WTC11 (cell line): ENCODE measurements at regions not wholly inside any gene's neighbourhood (a gene's known extent, or its start where the extent isn't known, plus 50 kb on each side); places are given as distances from the start of the nearest gene placed in this dataset.

ENCODE experiments used
- ATAC-seq: fragments of 200-7000 bp; cut with Tn5 transposase; 2 replicates; pipeline ENCODE4 v1.10.0; 2021; ENCODE audit warnings: mild to moderate bottlenecking, moderate library complexity
- CTCF ChIA-PET: fragments of 300-600 bp; sonication (Branson Sonifier 250); formaldehyde crosslinking; loops from one replicate; lab custom pipeline; 2021; ENCODE audit warnings: antibody characterized with exemption; lab: Charles Lee
- POLR2A ChIA-PET: fragments of 350-600 bp; sonication (Branson Sonifier 250); formaldehyde crosslinking; loops from one replicate; lab custom pipeline; 2021; ENCODE audit warnings: antibody characterized with exemption; lab: Charles Lee
- DNase-seq: peaks from one replicate; pipeline ENCODE4 v3.0.0; 2021; ENCODE audit warnings: low spot score
- H3K27ac Mint-ChIP-seq: 2 replicates; pipeline ENCODE4 v1.8.0; 2021; ENCODE audit warnings: mixed read lengths
- H3K27me3 Mint-ChIP-seq: 2 replicates; pipeline ENCODE4 v1.8.0; 2021; ENCODE audit warnings: low read depth, mild to moderate bottlenecking, moderate library complexity, mixed read lengths
- H3K36me3 Mint-ChIP-seq: 2 replicates; pipeline ENCODE4 v1.8.0; 2021; ENCODE audit warnings: mixed read lengths
- H3K4me1 Mint-ChIP-seq: 2 replicates; pipeline ENCODE4 v1.8.0; 2022; ENCODE audit warnings: mixed read lengths
- H3K4me3 Mint-ChIP-seq: 2 replicates; pipeline ENCODE4 v1.8.0; 2021; ENCODE audit warnings: mild to moderate bottlenecking, moderate library complexity, mixed read lengths
- H3K9me3 Mint-ChIP-seq: 2 replicates; pipeline ENCODE4 v1.8.0; 2021; ENCODE audit warnings: mixed read lengths
- GABPB1 ChIP-seq: sonication (generic); formaldehyde crosslinking; IDR thresholded peaks from 2 replicates; pipeline ENCODE4 v1.8.1; 2023; ENCODE audit warnings: mild to moderate bottlenecking, missing genetic modification reagents
- IRF2 ChIP-seq: sonication (generic); formaldehyde crosslinking; IDR thresholded peaks from 2 replicates; pipeline ENCODE4 v1.8.0; 2022; ENCODE audit warnings: low read depth, missing genetic modification reagents, borderline replicate concordance
- JUN ChIP-seq: sonication (generic); formaldehyde crosslinking; IDR thresholded peaks from 2 replicates; pipeline ENCODE4 v1.8.0; 2023; ENCODE audit warnings: mild to moderate bottlenecking, missing genetic modification reagents
- NFATC4 ChIP-seq: fragments of 250-450 bp; sonication (Bioruptor Pico); IDR thresholded peaks from 2 replicates; pipeline ENCODE4 v1.9.0; 2021; ENCODE audit warnings: mild to moderate bottlenecking
- NR2C2 ChIP-seq: sonication (generic); formaldehyde crosslinking; IDR thresholded peaks from 2 replicates; pipeline ENCODE4 v1.8.0; 2022; ENCODE audit warnings: mild to moderate bottlenecking, missing genetic modification reagents
- RELA ChIP-seq: sonication (generic); formaldehyde crosslinking; IDR thresholded peaks from 2 replicates; pipeline ENCODE4 v1.8.1; 2022; ENCODE audit warnings: missing genetic modification reagents, mild to moderate bottlenecking, borderline replicate concordance
- RORB ChIP-seq: fragments of 250-450 bp; sonication (Bioruptor Pico); IDR thresholded peaks from 2 replicates; pipeline ENCODE4 v1.9.0; 2021; ENCODE audit warnings: mild to moderate bottlenecking
- SP1 ChIP-seq: sonication (generic); formaldehyde crosslinking; conservative IDR thresholded peaks from 2 replicates; pipeline ENCODE4 v1.8.1; 2022; ENCODE audit warnings: missing genetic modification reagents
- TP53 ChIP-seq: sonication (generic); formaldehyde crosslinking; IDR thresholded peaks from 2 replicates; pipeline ENCODE4 v1.8.1; 2023; ENCODE audit warnings: mild to moderate bottlenecking, missing genetic modification reagents
- ZNF121 ChIP-seq: sonication (generic); formaldehyde crosslinking; IDR thresholded peaks from 2 replicates; pipeline ENCODE4 v1.8.0; 2023; ENCODE audit warnings: missing genetic modification reagents
- ZNF219 ChIP-seq: sonication (generic); formaldehyde crosslinking; IDR thresholded peaks from 2 replicates; pipeline ENCODE4 v1.8.0; 2023; ENCODE audit warnings: missing genetic modification reagents, mild to moderate bottlenecking, borderline replicate concordance
- ZNF232 ChIP-seq: sonication (generic); formaldehyde crosslinking; IDR thresholded peaks from 2 replicates; pipeline ENCODE4 v1.8.0; 2022; ENCODE audit warnings: mild to moderate bottlenecking, missing genetic modification reagents
- ZNF263 ChIP-seq: sonication (generic); formaldehyde crosslinking; IDR thresholded peaks from 2 replicates; pipeline ENCODE4 v1.8.1; 2022; ENCODE audit warnings: low read depth, mild to moderate bottlenecking, moderate library complexity, missing genetic modification reagents
- TF ChIP-seq, protein P1 (sequence below): sonication (generic); formaldehyde crosslinking; conservative IDR thresholded peaks from 2 replicates; pipeline ENCODE4 v1.8.1; 2023; ENCODE audit warnings: mild to moderate bottlenecking, low read depth, missing genetic modification reagents, moderate library complexity
- TF ChIP-seq, protein P2 (sequence below): fragments of 200-600 bp; IDR thresholded peaks from 2 replicates; pipeline ENCODE4 v1.8.0; 2022; ENCODE audit warnings: antibody characterized with exemption
- TF ChIP-seq, protein P3 (sequence below): sonication (generic); formaldehyde crosslinking; IDR thresholded peaks from 2 replicates; pipeline ENCODE4 v1.8.0; 2022; ENCODE audit warnings: mild to moderate bottlenecking, missing genetic modification reagents
- TF ChIP-seq, protein P4 (sequence below): fragments of 250-450 bp; sonication (Bioruptor Pico); IDR thresholded peaks from 2 replicates; pipeline ENCODE4 v1.9.0; 2021; ENCODE audit warnings: mild to moderate bottlenecking, borderline replicate concordance

DNA sequence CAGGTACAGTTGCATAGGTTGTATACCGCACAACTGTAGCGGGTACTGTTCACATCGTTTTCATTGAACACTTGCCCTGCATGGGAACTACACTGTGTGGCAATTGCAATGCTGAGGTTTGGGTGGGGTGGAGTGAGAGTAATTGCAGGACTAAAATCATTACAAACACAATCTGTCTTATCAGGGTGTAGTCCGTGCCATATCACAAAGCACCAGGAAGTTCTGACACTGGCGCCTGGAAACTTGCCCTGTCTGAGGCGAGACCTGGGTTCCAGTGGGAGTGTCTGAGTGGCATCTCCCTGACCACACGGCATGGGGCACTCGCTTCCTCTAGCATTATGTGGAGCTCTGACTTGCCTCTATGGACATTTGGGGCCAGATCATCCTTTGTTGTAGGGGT is 153.4 kb downstream of the RGS9 start:
- peaks cover 34% of the 10 kb centered on the region for H3K4me1 Mint-ChIP-seq
- ATAC-seq (no peak), DNase-seq (no peak)
- peaks cover 18% of the 10 kb centered on the region for H3K9me3 Mint-ChIP-seq
- ChIA-PET POLR2A (no interaction called here), CTCF (interaction anchor here (1.2 kb wide), 1 partner anchor 612 kb away, joined by 3 read pairs; no protein-coding TSS in a partner anchor)
- H3K4me3 Mint-ChIP-seq, result no peak overlapping the region
- no peak overlapping the region for H3K27ac Mint-ChIP-seq
- peaks cover 8% of the 10 kb centered on the region for H3K27me3 Mint-ChIP-seq
- TF ChIP-seq GABPB1 (CRISPR knock-in tag), result no peak
- TF ChIP-seq RELA (CRISPR knock-in tag), result no peak
- TF ChIP-seq ZNF121 (CRISPR knock-in tag), result peak; percentile 73; the same call in 1 of the 2 replicates
- no peak for TF ChIP-seq ZNF232 (CRISPR knock-in tag)
- H3K36me3 Mint-ChIP-seq, result no peaks in the 10 kb centered on the region

DNA sequence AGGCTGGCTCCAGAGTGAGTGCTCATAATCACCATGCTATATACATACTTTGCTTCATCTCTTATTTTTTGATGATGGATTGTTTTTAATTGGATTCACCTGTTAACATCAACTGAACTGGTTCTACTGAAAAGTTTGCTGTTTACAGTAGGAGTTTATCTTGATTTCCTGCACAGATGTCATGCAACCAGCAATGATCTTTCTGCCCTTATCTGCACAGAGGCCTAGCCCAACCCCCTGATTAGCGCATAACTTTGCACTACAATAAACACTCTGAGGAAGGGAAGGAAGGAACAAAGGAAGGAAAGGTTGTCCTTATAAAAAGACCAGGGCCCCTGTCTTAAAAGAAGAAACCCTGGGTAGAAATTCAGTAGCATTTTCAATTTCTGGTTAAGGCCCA is 152.9 kb downstream of the RGS9 start:
- H3K27me3 Mint-ChIP-seq, result peaks cover 8% of the 10 kb centered on the region
- ATAC-seq, result peak; percentile 10; the same call in 1 of the 2 replicates
- no peak overlapping the region for H3K4me3 Mint-ChIP-seq
- no peak for TF ChIP-seq NR2C2 (CRISPR knock-in tag)
- TF ChIP-seq, protein P1, sequence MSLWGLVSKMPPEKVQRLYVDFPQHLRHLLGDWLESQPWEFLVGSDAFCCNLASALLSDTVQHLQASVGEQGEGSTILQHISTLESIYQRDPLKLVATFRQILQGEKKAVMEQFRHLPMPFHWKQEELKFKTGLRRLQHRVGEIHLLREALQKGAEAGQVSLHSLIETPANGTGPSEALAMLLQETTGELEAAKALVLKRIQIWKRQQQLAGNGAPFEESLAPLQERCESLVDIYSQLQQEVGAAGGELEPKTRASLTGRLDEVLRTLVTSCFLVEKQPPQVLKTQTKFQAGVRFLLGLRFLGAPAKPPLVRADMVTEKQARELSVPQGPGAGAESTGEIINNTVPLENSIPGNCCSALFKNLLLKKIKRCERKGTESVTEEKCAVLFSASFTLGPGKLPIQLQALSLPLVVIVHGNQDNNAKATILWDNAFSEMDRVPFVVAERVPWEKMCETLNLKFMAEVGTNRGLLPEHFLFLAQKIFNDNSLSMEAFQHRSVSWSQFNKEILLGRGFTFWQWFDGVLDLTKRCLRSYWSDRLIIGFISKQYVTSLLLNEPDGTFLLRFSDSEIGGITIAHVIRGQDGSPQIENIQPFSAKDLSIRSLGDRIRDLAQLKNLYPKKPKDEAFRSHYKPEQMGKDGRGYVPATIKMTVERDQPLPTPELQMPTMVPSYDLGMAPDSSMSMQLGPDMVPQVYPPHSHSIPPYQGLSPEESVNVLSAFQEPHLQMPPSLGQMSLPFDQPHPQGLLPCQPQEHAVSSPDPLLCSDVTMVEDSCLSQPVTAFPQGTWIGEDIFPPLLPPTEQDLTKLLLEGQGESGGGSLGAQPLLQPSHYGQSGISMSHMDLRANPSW (CRISPR knock-in tag), result no peak
- H3K36me3 Mint-ChIP-seq, result no peaks in the 10 kb centered on the region
- H3K9me3 Mint-ChIP-seq, result peaks cover 20% of the 10 kb centered on the region
- DNase-seq, result no peak
- peaks cover 34% of the 10 kb centered on the region for H3K4me1 Mint-ChIP-seq
- ChIA-PET CTCF (no interaction called here), POLR2A (no interaction called here)
- 0 out of 2 replicates have a peak overlapping the region, but pooled peaks have one; percentile 35 for H3K27ac Mint-ChIP-seq

DNA sequence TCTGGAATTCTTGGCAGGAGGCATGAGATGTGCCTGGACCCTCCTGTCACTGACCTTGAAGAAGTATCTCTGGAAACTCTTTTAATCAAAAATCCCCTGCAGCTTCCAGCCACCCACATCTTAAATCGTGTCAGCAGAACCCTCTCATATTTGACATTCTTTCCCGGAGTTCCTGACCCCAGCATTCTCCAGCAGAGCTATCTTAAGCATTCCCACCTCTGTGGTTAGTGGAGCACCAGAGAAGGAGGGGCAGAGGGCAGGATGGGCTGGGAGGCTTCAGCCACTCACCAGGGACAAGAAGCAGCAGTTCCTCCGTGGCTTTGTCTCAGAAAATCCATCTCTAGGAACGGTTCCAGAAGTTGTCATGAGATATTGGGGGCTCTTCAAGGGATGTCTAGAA is 149.9 kb downstream of the RGS9 start:
- H3K27ac Mint-ChIP-seq, result no peak overlapping the region
- H3K36me3 Mint-ChIP-seq, result no peaks in the 10 kb centered on the region
- no peaks in the 10 kb centered on the region for H3K27me3 Mint-ChIP-seq
- no peak for DNase-seq
- H3K4me3 Mint-ChIP-seq, result no peak overlapping the region
- ATAC-seq, result no peak
- POLR2A ChIA-PET, result no interaction called here
- H3K9me3 Mint-ChIP-seq, result peaks cover 21% of the 10 kb centered on the region
- TF ChIP-seq NFATC4, result no peak
- no peak for TF ChIP-seq ZNF263 (CRISPR knock-in tag)
- TF ChIP-seq IRF2, result no peak
- TF ChIP-seq, protein P2, sequence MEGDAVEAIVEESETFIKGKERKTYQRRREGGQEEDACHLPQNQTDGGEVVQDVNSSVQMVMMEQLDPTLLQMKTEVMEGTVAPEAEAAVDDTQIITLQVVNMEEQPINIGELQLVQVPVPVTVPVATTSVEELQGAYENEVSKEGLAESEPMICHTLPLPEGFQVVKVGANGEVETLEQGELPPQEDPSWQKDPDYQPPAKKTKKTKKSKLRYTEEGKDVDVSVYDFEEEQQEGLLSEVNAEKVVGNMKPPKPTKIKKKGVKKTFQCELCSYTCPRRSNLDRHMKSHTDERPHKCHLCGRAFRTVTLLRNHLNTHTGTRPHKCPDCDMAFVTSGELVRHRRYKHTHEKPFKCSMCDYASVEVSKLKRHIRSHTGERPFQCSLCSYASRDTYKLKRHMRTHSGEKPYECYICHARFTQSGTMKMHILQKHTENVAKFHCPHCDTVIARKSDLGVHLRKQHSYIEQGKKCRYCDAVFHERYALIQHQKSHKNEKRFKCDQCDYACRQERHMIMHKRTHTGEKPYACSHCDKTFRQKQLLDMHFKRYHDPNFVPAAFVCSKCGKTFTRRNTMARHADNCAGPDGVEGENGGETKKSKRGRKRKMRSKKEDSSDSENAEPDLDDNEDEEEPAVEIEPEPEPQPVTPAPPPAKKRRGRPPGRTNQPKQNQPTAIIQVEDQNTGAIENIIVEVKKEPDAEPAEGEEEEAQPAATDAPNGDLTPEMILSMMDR, result no peak
- TF ChIP-seq, protein P3, sequence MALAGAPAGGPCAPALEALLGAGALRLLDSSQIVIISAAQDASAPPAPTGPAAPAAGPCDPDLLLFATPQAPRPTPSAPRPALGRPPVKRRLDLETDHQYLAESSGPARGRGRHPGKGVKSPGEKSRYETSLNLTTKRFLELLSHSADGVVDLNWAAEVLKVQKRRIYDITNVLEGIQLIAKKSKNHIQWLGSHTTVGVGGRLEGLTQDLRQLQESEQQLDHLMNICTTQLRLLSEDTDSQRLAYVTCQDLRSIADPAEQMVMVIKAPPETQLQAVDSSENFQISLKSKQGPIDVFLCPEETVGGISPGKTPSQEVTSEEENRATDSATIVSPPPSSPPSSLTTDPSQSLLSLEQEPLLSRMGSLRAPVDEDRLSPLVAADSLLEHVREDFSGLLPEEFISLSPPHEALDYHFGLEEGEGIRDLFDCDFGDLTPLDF, result no peak
- no peak for TF ChIP-seq TP53
- no peak for TF ChIP-seq ZNF219 (CRISPR knock-in tag)
- no peak for TF ChIP-seq SP1
- TF ChIP-seq, protein P4, sequence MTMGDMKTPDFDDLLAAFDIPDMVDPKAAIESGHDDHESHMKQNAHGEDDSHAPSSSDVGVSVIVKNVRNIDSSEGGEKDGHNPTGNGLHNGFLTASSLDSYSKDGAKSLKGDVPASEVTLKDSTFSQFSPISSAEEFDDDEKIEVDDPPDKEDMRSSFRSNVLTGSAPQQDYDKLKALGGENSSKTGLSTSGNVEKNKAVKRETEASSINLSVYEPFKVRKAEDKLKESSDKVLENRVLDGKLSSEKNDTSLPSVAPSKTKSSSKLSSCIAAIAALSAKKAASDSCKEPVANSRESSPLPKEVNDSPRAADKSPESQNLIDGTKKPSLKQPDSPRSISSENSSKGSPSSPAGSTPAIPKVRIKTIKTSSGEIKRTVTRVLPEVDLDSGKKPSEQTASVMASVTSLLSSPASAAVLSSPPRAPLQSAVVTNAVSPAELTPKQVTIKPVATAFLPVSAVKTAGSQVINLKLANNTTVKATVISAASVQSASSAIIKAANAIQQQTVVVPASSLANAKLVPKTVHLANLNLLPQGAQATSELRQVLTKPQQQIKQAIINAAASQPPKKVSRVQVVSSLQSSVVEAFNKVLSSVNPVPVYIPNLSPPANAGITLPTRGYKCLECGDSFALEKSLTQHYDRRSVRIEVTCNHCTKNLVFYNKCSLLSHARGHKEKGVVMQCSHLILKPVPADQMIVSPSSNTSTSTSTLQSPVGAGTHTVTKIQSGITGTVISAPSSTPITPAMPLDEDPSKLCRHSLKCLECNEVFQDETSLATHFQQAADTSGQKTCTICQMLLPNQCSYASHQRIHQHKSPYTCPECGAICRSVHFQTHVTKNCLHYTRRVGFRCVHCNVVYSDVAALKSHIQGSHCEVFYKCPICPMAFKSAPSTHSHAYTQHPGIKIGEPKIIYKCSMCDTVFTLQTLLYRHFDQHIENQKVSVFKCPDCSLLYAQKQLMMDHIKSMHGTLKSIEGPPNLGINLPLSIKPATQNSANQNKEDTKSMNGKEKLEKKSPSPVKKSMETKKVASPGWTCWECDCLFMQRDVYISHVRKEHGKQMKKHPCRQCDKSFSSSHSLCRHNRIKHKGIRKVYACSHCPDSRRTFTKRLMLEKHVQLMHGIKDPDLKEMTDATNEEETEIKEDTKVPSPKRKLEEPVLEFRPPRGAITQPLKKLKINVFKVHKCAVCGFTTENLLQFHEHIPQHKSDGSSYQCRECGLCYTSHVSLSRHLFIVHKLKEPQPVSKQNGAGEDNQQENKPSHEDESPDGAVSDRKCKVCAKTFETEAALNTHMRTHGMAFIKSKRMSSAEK (CRISPR knock-in tag), result no peak
- no peak for TF ChIP-seq RORB (CRISPR knock-in tag)
- TF ChIP-seq JUN (CRISPR knock-in tag), result no peak
- TF ChIP-seq, all 79 proteins: peak for 0
- CTCF ChIA-PET, result interaction anchor here (0.6 to 1.3 kb wide), 4 partner anchors 21 to 500 kb away, joined by 3 to 5 read pairs (median 3); no protein-coding TSS in a partner anchor
- H3K4me1 Mint-ChIP-seq, result peaks cover 19% of the 10 kb centered on the region
